IMR-90 (cell line): ENCODE measurements at regions not wholly inside any gene's neighbourhood (a gene's known extent, or its start where the extent isn't known, plus 50 kb on each side); places are given as distances from the start of the nearest gene placed in this dataset.

Experiments used
- ATAC-seq: fragments of 200-7000 bp; cut with Tn5 transposase; 2 replicates; pipeline ENCODE4 v1.9.1; 2020; ENCODE audit warnings: low read depth, mild to moderate bottlenecking, moderate library complexity
- BruUV-seq: library from RNA; stranded (reverse); fragments of 400-500 nt; replicated peaks from 2 replicates; lab custom pipeline; 2021; lab: Mats Ljungman, UMichigan
- CTCF ChIA-PET: fragments of 300-600 bp; formaldehyde crosslinking; extraction: SDS; loops from one replicate; lab custom pipeline; 2021; ENCODE audit warnings: antibody characterized with exemption; lab: Yijun Ruan, JAX
- POLR2A ChIA-PET: fragments of 300-600 bp; sonication (Branson Sonifier 250); formaldehyde crosslinking; loops from one replicate; lab custom pipeline; 2022; ENCODE audit warnings: antibody characterized with exemption; ENCODE audit not compliant: unreplicated experiment; lab: Charles Lee
- DNase-seq: peaks from one replicate; pipeline ENCODE4 v3.0.0; 2013
- H2AFZ ChIP-seq: replicated peaks from 2 replicates; pipeline ENCODE3; 2013; ENCODE audit warnings: low read length, mild to moderate bottlenecking; ENCODE audit not compliant: poor library complexity
- H2AK5ac ChIP-seq: 2 replicates; pipeline ENCODE4 v1.6.1; 2013; ENCODE audit warnings: low read depth, low read length, inconsistent platforms
- H2AK9ac ChIP-seq: replicated peaks from 2 replicates; pipeline ENCODE3; 2013; ENCODE audit warnings: mild to moderate bottlenecking, low read depth, low read length, moderate library complexity; ENCODE audit not compliant: poor library complexity
- H2BK120ac ChIP-seq: 2 replicates; pipeline ENCODE4 v1.6.1; 2013; ENCODE audit warnings: low read depth, low read length, inconsistent platforms
- H2BK15ac ChIP-seq: 3 replicates; pipeline ENCODE4 v1.6.1; 2013; ENCODE audit warnings: low read depth, low read length, inconsistent platforms
- H2BK20ac ChIP-seq: 2 replicates; pipeline ENCODE4 v1.6.1; 2013; ENCODE audit warnings: low read depth, mild to moderate bottlenecking, inconsistent platforms, low read length, moderate library complexity
- H2BK5ac ChIP-seq: 2 replicates; pipeline ENCODE4 v1.6.1; 2013; ENCODE audit warnings: mild to moderate bottlenecking, low read depth, low read length, inconsistent platforms; ENCODE audit not compliant: poor library complexity, severe bottlenecking
- H3K14ac ChIP-seq: replicated peaks from 2 replicates; pipeline ENCODE4 v1.6.1; 2013; ENCODE audit warnings: low read depth, low read length, inconsistent platforms
- H3K18ac ChIP-seq: 2 replicates; pipeline ENCODE4 v1.6.1; 2013; ENCODE audit warnings: low read depth, low read length, control low read depth
- H3K23ac ChIP-seq: 2 replicates; pipeline ENCODE4 v1.6.1; 2013; ENCODE audit warnings: low read depth, low read length, inconsistent platforms
- H3K27ac ChIP-seq: 2 replicates; pipeline ENCODE4 v1.5.1; 2013; ENCODE audit warnings: mild to moderate bottlenecking, control low read depth, low read length; ENCODE audit not compliant: insufficient read depth
- H3K27me3 ChIP-seq: 2 replicates; pipeline ENCODE4 v1.6.1; 2013; ENCODE audit warnings: low read length; ENCODE audit not compliant: control insufficient read depth, insufficient read depth
- H3K36me3 ChIP-seq: 2 replicates; pipeline ENCODE4 v1.6.1; 2013; ENCODE audit warnings: low read length, mixed read lengths; ENCODE audit not compliant: control insufficient read depth, insufficient read depth
- H3K4ac ChIP-seq: 2 replicates; pipeline ENCODE4 v1.6.1; 2013; ENCODE audit warnings: low read depth, low read length, inconsistent platforms
- H3K4me1 ChIP-seq: 2 replicates; pipeline ENCODE4 v1.6.1; 2013; ENCODE audit warnings: low read length, mixed read lengths; ENCODE audit not compliant: control insufficient read depth, insufficient read depth
- H3K4me2 ChIP-seq: 2 replicates; pipeline ENCODE4 v1.6.1; 2013; ENCODE audit warnings: low read depth, mild to moderate bottlenecking, control low read depth, low read length, moderate library complexity
- H3K4me3 ChIP-seq: 2 replicates; pipeline ENCODE4 v1.5.1; 2013; ENCODE audit warnings: low read depth, mild to moderate bottlenecking, control low read depth, low read length, moderate library complexity; ENCODE audit not compliant: insufficient read depth
- H3K56ac ChIP-seq: 2 replicates; pipeline ENCODE4 v1.6.1; 2013; ENCODE audit warnings: low read length, inconsistent platforms; ENCODE audit not compliant: insufficient read depth; ENCODE audit errors: extremely low read depth
- H3K79me1 ChIP-seq, 2 experiments: 2 replicates each; pipeline ENCODE4 v1.6.1; 2013; ENCODE audit warnings: low read length in 2 of 2, inconsistent platforms in 1 of 2, low read depth in 1 of 2
- H3K9ac ChIP-seq: 2 replicates; pipeline ENCODE4 v1.6.1; 2013; ENCODE audit warnings: low read depth, low read length, control low read depth
- H3K9me1 ChIP-seq: 2 replicates; pipeline ENCODE4 v1.6.1; 2013; ENCODE audit warnings: low read length, inconsistent platforms; ENCODE audit not compliant: insufficient read depth
- H3K9me3 ChIP-seq: 2 replicates; pipeline ENCODE4 v1.6.1; 2013; ENCODE audit warnings: low read length; ENCODE audit not compliant: control insufficient read depth, insufficient read depth
- H4K20me1 ChIP-seq: 2 replicates; pipeline ENCODE4 v1.6.1; 2013; ENCODE audit warnings: low read length, inconsistent platforms; ENCODE audit not compliant: insufficient read depth
- H4K5ac ChIP-seq: 2 replicates; pipeline ENCODE4 v1.6.1; 2013; ENCODE audit warnings: mild to moderate bottlenecking, low read depth, low read length, control low read depth
- H4K8ac ChIP-seq, 2 experiments: 2 replicates each; pipeline ENCODE4 v1.6.1; 2013; ENCODE audit warnings: low read depth in 2 of 2, low read length in 2 of 2, control low read depth in 1 of 2, inconsistent platforms in 1 of 2
- H4K91ac ChIP-seq: 2 replicates; pipeline ENCODE4 v1.6.1; 2013; ENCODE audit warnings: low read depth, low read length, inconsistent platforms; ENCODE audit not compliant: insufficient read depth
- BHLHE40 ChIP-seq: fragments of 150-350 bp; IDR thresholded peaks from 2 replicates; pipeline ENCODE4 v1.6.1; 2016; ENCODE audit warnings: mild to moderate bottlenecking, low read depth, low read length
- CEBPB ChIP-seq: IDR thresholded peaks from 2 replicates; pipeline ENCODE4 v1.6.1; 2012; ENCODE audit warnings: low read depth, low read length, improper control_type of control experiment
- CHD1 ChIP-seq: IDR thresholded peaks from 2 replicates; pipeline ENCODE4 v1.6.1; 2012; ENCODE audit warnings: low read depth, low read length, improper control_type of control experiment
- CTCF ChIP-seq: conservative IDR thresholded peaks from 2 replicates; pipeline ENCODE4 v1.5.1; 2012; ENCODE audit warnings: mild to moderate bottlenecking, low read depth, low read length, improper control_type of control experiment
- ELK1 ChIP-seq: fragments of 150-350 bp; IDR thresholded peaks from 2 replicates; pipeline ENCODE4 v1.6.1; 2016; ENCODE audit warnings: low read depth, mild to moderate bottlenecking, low read length, moderate library complexity, borderline replicate concordance
- MAFK ChIP-seq: IDR thresholded peaks from 2 replicates; pipeline ENCODE4 v1.6.1; 2012; ENCODE audit warnings: low read depth, low read length, improper control_type of control experiment
- MAZ ChIP-seq: IDR thresholded peaks from 2 replicates; pipeline ENCODE4 v1.6.1; 2012; ENCODE audit warnings: low read depth, mild to moderate bottlenecking, low read length, improper control_type of control experiment, moderate library complexity, borderline replicate concordance
- MXI1 ChIP-seq: IDR thresholded peaks from 2 replicates; pipeline ENCODE4 v1.6.1; 2012; ENCODE audit warnings: low read depth, mild to moderate bottlenecking, low read length, moderate library complexity, borderline replicate concordance
- NFE2L2 ChIP-seq: fragments of 150-350 bp; IDR thresholded peaks from 2 replicates; pipeline ENCODE4 v1.6.1; 2016; ENCODE audit warnings: low read depth, mild to moderate bottlenecking, low read length
- POLR2A ChIP-seq: IDR thresholded peaks from 2 replicates; pipeline ENCODE4 v1.6.1; 2012; ENCODE audit warnings: mild to moderate bottlenecking, low read depth, low read length
- RAD21 ChIP-seq: IDR thresholded peaks from 2 replicates; pipeline ENCODE4 v1.6.1; 2012; ENCODE audit warnings: low read length, improper control_type of control experiment
- RFX5 ChIP-seq: IDR thresholded peaks from 2 replicates; pipeline ENCODE4 v1.8.0; 2012; ENCODE audit warnings: low read depth, mild to moderate bottlenecking, low read length, moderate library complexity
- SMC3 ChIP-seq: fragments of 150-350 bp; IDR thresholded peaks from 2 replicates; pipeline ENCODE4 v1.6.1; 2016; ENCODE audit warnings: low read depth, mild to moderate bottlenecking, antibody characterized with exemption, low read length, moderate library complexity
- USF2 ChIP-seq: fragments of 150-350 bp; IDR thresholded peaks from 2 replicates; pipeline ENCODE4 v1.6.1; 2017; ENCODE audit warnings: mild to moderate bottlenecking, antibody characterized with exemption, low read length, low read depth
- WGBS, 2 experiments: methylation state at CpG; one replicate each; pipeline versions ENCODE4 v1.1.5 to v1.1.7; 2013; ENCODE audit warnings: missing lambda C conversion rate in 2 of 2; ENCODE audit not compliant: insufficient read length in 1 of 2; ENCODE audit errors: extremely low coverage in 2 of 2; 5-methylcytosine and 5-hydroxymethylcytosine counted together
- dilution Hi-C: fragments of 300-500 bp; cut with HindIII; formaldehyde crosslinking; loops from one replicate; pipeline ENCODE4 v1.14.3; 2018; ENCODE audit warnings: low sequenced_read_pairs; ENCODE audit not compliant: unreplicated experiment
- in situ Hi-C: fragments of 300-500 bp; cut with MboI; formaldehyde crosslinking; loops from 3 replicates; pipeline ENCODE4 v1.14.3; 2019; ENCODE audit warnings: low sequenced_read_pairs, inconsistent platforms, mixed read lengths
- intact Hi-C: fragments of 100-400 bp; cut with micrococcal nuclease; formaldehyde crosslinking; loops from 2 replicates; pipeline ENCODE4 v1.10.0; 2022

- no peaks in the 10 kb centered on the region for H3K4me1 ChIP-seq
- intact Hi-C loops: no loop called here
- H3K9me1 ChIP-seq: no peaks in the 10 kb centered on the region
- TF ChIP-seq BHLHE40 (no peak), RFX5 (no peak), ELK1 (no peak), RAD21 (no peak), USF2 (no peak), MAFK (no peak), NFE2L2 (no peak), CTCF (no peak), MXI1 (no peak), POLR2A (no peak), SMC3 (no peak), CHD1 (no peak), CEBPB (no peak), MAZ (no peak)
- no peak overlapping the region for H4K5ac ChIP-seq
- no peaks in the 10 kb centered on the region for H4K20me1 ChIP-seq
- no CpG with 5 or more reads among the region's 1 CpG for WGBS, 2 experiments
- H3K4me3 ChIP-seq: no peak overlapping the region
- no peaks in the 10 kb centered on the region for H3K79me1 ChIP-seq
- H3K9ac ChIP-seq: no peak overlapping the region
- H3K9me3 ChIP-seq: no peaks in the 10 kb centered on the region
- H3K27me3 ChIP-seq: no peaks in the 10 kb centered on the region
- H2BK15ac ChIP-seq: no peak overlapping the region
- H3K4ac ChIP-seq: no peak overlapping the region
- H3K36me3 ChIP-seq: no peaks in the 10 kb centered on the region
- no peak overlapping the region for H2AK5ac ChIP-seq
- H2BK120ac ChIP-seq: no peak overlapping the region
- DNase-seq (no peak), ATAC-seq (no peak)
- no peak overlapping the region for H2BK20ac ChIP-seq
- no peak overlapping the region for H3K27ac ChIP-seq
- H3K4me2 ChIP-seq: no peak overlapping the region
- H3K18ac ChIP-seq: no peak overlapping the region
- no peak overlapping the region for H2AK9ac ChIP-seq
- POLR2A ChIA-PET: no interaction called here
- no peak overlapping the region for H4K8ac ChIP-seq
- in situ Hi-C loops: no loop called here
- no peak overlapping the region for H3K14ac ChIP-seq
- H2BK5ac ChIP-seq: no peak overlapping the region
- H4K91ac ChIP-seq: no peak overlapping the region
- BruUV-seq: no TSS peak
- no peak overlapping the region for H3K23ac ChIP-seq
- dilution Hi-C loops: no loop called here
- CTCF ChIA-PET: no interaction called here
- no peak overlapping the region for H2AFZ ChIP-seq
- no peak overlapping the region for H3K56ac ChIP-seq
Observed at GRCh38 chr20:21031666-21032065, 74.5 kb downstream of the LINC00237 start.
